Calu3 (cell line): ENCODE measurements at regions not wholly inside any gene's neighbourhood (a gene's known extent, or its start where the extent isn't known, plus 50 kb on each side); places are given as distances from the start of the nearest gene placed in this dataset.
A peak's percentile ranks its signal among the peaks of the same experiment; 100 is the strongest.
"Not testable (repeated sequence)": the region's sequence is repeated elsewhere in the genome, so short reads cannot be mapped to it uniquely, and the experiment has no call there.

ENCODE experiments used
- BruUV-seq: library from RNA; stranded (reverse); fragments of 400-500 nt; replicated peaks from 2 replicates; lab custom pipeline; 2021; lab: Mats Ljungman, UMichigan
- CTCF ChIA-PET: fragments of 300-600 bp; sonication (Branson Sonifier 250); formaldehyde crosslinking; loops from one replicate; lab custom pipeline; 2022; ENCODE audit warnings: antibody characterized with exemption; lab: Charles Lee
- DNase-seq: peaks from one replicate; pipeline ENCODE4 v3.0.0; 2022
- H3K27ac Mint-ChIP-seq: one replicate; pipeline ENCODE4 v1.8.0; 2022; ENCODE audit warnings: mixed read lengths; ENCODE audit not compliant: unreplicated experiment
- H3K27me3 Mint-ChIP-seq: one replicate; pipeline ENCODE4 v1.8.0; 2022; ENCODE audit warnings: mixed read lengths; ENCODE audit not compliant: unreplicated experiment
- H3K36me3 Mint-ChIP-seq: one replicate; pipeline ENCODE4 v1.8.0; 2022; ENCODE audit warnings: mild to moderate bottlenecking, moderate library complexity, mixed read lengths; ENCODE audit not compliant: insufficient read depth, unreplicated experiment
- H3K4me1 Mint-ChIP-seq: one replicate; pipeline ENCODE4 v1.8.0; 2022; ENCODE audit warnings: mild to moderate bottlenecking, low read depth, mixed read lengths; ENCODE audit not compliant: unreplicated experiment
- H3K4me3 Mint-ChIP-seq: one replicate; pipeline ENCODE4 v1.8.0; 2022; ENCODE audit warnings: mild to moderate bottlenecking, low read depth, moderate library complexity, mixed read lengths; ENCODE audit not compliant: unreplicated experiment
- H3K9me3 Mint-ChIP-seq: one replicate; pipeline ENCODE4 v1.8.0; 2022; ENCODE audit warnings: low read depth, mixed read lengths; ENCODE audit not compliant: unreplicated experiment
- intact Hi-C: fragments of 100-400 bp; cut with micrococcal nuclease; formaldehyde crosslinking; loops from one replicate; pipeline ENCODE4 v1.10.0; 2022; ENCODE audit not compliant: unreplicated experiment
- TF ChIP-seq, protein P1 (sequence below): fragments of 200-600 bp; IDR thresholded peaks from one replicate; pipeline ENCODE4 v1.8.0; 2022; ENCODE audit warnings: antibody characterized with exemption; ENCODE audit not compliant: unreplicated experiment

DNA sequence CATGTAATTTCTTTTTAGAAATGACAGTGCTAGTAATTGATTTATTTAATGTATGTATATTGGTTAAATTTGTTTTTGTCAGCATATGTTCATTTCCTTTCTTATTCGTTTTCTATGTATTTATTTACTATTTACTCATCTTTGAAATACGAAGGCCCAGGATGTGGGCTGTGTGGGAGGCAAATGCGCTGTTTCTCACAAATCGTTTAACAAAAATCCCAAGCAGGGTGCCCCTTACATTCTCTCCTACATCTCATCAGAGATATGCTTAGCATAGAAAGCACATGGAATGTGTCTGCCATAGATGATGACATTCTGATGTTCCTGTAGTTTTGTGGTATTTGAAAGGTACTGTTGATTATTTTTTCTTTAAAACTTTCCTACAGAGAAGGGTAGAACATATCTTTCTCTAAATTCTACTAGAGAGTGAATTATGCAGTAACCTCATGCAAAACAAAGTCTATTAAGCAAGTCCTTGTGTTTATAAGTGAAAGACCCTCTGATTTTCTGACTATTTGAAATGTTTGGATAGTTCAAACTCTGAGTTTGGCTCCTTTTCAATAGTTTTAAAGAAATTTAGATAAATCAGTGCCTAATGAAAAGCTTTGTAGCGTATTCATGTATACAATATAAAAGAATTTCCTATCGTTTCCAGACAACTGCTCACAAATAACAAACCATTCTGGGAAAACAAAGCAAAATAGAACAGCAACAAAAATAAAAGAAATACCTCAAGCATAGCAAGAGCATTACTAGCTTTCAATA is 111.1 kb upstream of the VGLL3 start:
- H3K4me1 Mint-ChIP-seq, result no peaks in the 10 kb centered on the region
- H3K4me3 Mint-ChIP-seq, result no peak overlapping the region
- intact Hi-C loops, result no loop called here
- TF ChIP-seq, protein P1, sequence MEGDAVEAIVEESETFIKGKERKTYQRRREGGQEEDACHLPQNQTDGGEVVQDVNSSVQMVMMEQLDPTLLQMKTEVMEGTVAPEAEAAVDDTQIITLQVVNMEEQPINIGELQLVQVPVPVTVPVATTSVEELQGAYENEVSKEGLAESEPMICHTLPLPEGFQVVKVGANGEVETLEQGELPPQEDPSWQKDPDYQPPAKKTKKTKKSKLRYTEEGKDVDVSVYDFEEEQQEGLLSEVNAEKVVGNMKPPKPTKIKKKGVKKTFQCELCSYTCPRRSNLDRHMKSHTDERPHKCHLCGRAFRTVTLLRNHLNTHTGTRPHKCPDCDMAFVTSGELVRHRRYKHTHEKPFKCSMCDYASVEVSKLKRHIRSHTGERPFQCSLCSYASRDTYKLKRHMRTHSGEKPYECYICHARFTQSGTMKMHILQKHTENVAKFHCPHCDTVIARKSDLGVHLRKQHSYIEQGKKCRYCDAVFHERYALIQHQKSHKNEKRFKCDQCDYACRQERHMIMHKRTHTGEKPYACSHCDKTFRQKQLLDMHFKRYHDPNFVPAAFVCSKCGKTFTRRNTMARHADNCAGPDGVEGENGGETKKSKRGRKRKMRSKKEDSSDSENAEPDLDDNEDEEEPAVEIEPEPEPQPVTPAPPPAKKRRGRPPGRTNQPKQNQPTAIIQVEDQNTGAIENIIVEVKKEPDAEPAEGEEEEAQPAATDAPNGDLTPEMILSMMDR, result no peak
- H3K36me3 Mint-ChIP-seq, result no peaks in the 10 kb centered on the region
- BruUV-seq, result no TSS peak
- DNase-seq, result no peak
- CTCF ChIA-PET, result no interaction called here
- H3K27ac Mint-ChIP-seq, result no peak overlapping the region
- H3K9me3 Mint-ChIP-seq, result no peaks in the 10 kb centered on the region
- no peaks in the 10 kb centered on the region for H3K27me3 Mint-ChIP-seq

DNA sequence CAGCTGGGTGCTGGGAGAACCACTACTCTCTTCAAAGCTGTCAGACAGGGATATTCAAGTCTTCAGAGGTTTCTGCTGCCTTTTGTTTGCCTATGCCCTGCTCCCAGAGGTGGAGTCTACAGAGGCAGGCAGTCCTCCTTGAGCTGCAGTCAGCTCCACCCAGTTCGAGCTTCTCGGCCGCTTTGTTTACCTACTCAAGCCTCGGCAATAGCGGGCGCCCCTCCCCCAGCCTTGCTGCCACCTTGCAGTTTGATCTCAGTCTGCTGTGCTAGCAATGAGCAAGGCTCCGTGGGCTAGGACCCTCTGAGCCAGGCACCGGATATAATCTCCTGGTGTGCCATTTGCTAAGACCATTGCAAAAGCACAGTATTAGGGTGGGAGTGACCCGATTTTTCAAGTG is 106.8 kb upstream of the VGLL3 start:
- H3K4me3 Mint-ChIP-seq, H3K27ac Mint-ChIP-seq, intact Hi-C loops, H3K36me3 Mint-ChIP-seq, DNase-seq, BruUV-seq, H3K27me3 Mint-ChIP-seq, H3K9me3 Mint-ChIP-seq, H3K4me1 Mint-ChIP-seq, CTCF ChIA-PET: not testable (repeated sequence)

- H3K36me3 Mint-ChIP-seq, result peaks cover 16% of the 10 kb centered on the region
- BruUV-seq, result no TSS peak
- no peaks in the 10 kb centered on the region for H3K9me3 Mint-ChIP-seq
- no peak for DNase-seq
- no peak overlapping the region for H3K4me3 Mint-ChIP-seq
- intact Hi-C loops, result no loop called here
- no peaks in the 10 kb centered on the region for H3K27me3 Mint-ChIP-seq
- TF ChIP-seq, protein P1, result no peak
- H3K27ac Mint-ChIP-seq, result no peak overlapping the region
- peaks cover 1% of the 10 kb centered on the region for H3K4me1 Mint-ChIP-seq
- CTCF ChIA-PET, result no interaction called here
Observed at GRCh38 chr3:87090631-87091030, 99.7 kb upstream of the VGLL3 start.

GRCh38 chr3:87088993-87089841 is 98.3 kb upstream of the VGLL3 start:
- intact Hi-C loops, result loop anchor here (5.0 to 10.0 kb wide), 3 partner anchors 138 to 916 kb away; partner anchors contain the start of gene CHMP2B
- peak overlapping the region; percentile 91 for H3K27ac Mint-ChIP-seq
- peak; percentile 70 for DNase-seq
- no peaks in the 10 kb centered on the region for H3K27me3 Mint-ChIP-seq
- CTCF ChIA-PET, result interaction anchor here (0.7 to 0.9 kb wide), 2 partner anchors 138 to 315 kb away, joined by 3 to 6 read pairs; partner anchors contain the start of gene CHMP2B
- peaks cover 15% of the 10 kb centered on the region for H3K4me1 Mint-ChIP-seq
- peaks cover 16% of the 10 kb centered on the region for H3K36me3 Mint-ChIP-seq
- TSS peak; percentile 97 for BruUV-seq
- TF ChIP-seq, protein P1, result no peak
- H3K9me3 Mint-ChIP-seq, result no peaks in the 10 kb centered on the region
- peak overlapping the region; percentile 81 for H3K4me3 Mint-ChIP-seq
